ENCODE measurements at regions not wholly inside any gene's neighbourhood (a gene's known extent, or its start where the extent isn't known, plus 50 kb on each side); places are given as distances from the start of the nearest gene placed in this dataset.
"Not testable (repeated sequence)": the region's sequence is repeated elsewhere in the genome, so short reads cannot be mapped to it uniquely, and the experiment has no call there.

GRCh38 chr2:180694445-180695421 is 285.7 kb upstream of the UBE2E3 start:
- no peak for DNase-seq

- no peak for DNase-seq
Measured at GRCh38 chr2:180692322-180692721, 288.1 kb upstream of the UBE2E3 start.

GRCh38 chr2:180691855-180692223 is 288.6 kb upstream of the UBE2E3 start:
- not testable (repeated sequence) for DNase-seq

GRCh38 chr2:180691186-180691854 is 289.1 kb upstream of the UBE2E3 start:
- DNase-seq, result not testable (repeated sequence)

GRCh38 chr2:180690611-180691010 is 289.8 kb upstream of the UBE2E3 start:
- DNase-seq, result peak; percentile 13

GRCh38 chr2:180682871-180683270 is 297.5 kb upstream of the UBE2E3 start:
- DNase-seq, result no peak

- DNase-seq, result no peak
Measured at GRCh38 chr2:180679693-180680092, 300.7 kb upstream of the UBE2E3 start.

- DNase-seq, result no peak
Measured at GRCh38 chr2:180678625-180678972, 301.8 kb upstream of the UBE2E3 start.

- no peak for DNase-seq
Measured at GRCh38 chr2:180677930-180678624, 302.3 kb upstream of the UBE2E3 start.

- DNase-seq, result no peak
Measured at GRCh38 chr2:180677200-180677599, 303.2 kb upstream of the UBE2E3 start.

GRCh38 chr2:180676520-180677025 is 303.8 kb upstream of the UBE2E3 start:
- DNase-seq, result no peak

GRCh38 chr2:180675170-180675569 is 305.2 kb upstream of the UBE2E3 start:
- DNase-seq, result no peak

GRCh38 chr2:180672377-180672776 is 308.0 kb upstream of the UBE2E3 start:
- no peak for DNase-seq

- no peak for DNase-seq
Measured at GRCh38 chr2:180670302-180671003, 310.0 kb upstream of the UBE2E3 start.

GRCh38 chr2:180669016-180669415 is 311.4 kb upstream of the UBE2E3 start:
- DNase-seq, result no peak

- DNase-seq, result no peak
Measured at GRCh38 chr2:180664507-180664906, 315.9 kb upstream of the UBE2E3 start.

GRCh38 chr2:180662941-180663471 is 317.4 kb upstream of the UBE2E3 start:
- DNase-seq, result no peak

GRCh38 chr2:180662521-180662920 is 317.9 kb upstream of the UBE2E3 start:
- no peak for DNase-seq

GRCh38 chr2:180661686-180662030 is 318.7 kb upstream of the UBE2E3 start:
- no peak for DNase-seq

GRCh38 chr2:180660881-180661685 is 319.3 kb upstream of the UBE2E3 start:
- DNase-seq, result no peak

- no peak for DNase-seq
Measured at GRCh38 chr2:180660207-180660606, 320.2 kb upstream of the UBE2E3 start.

Data from fibroblast of skin of back (primary cell).